Mesenchymal stem cell (in vitro differentiated cells and primary cell): ENCODE measurements at regions not wholly inside any gene's neighbourhood (a gene's known extent, or its start where the extent isn't known, plus 50 kb on each side); places are given as distances from the start of the nearest gene placed in this dataset.
A peak's percentile ranks its signal among the peaks of the same experiment; 100 is the strongest.

Source experiments
- DNase-seq: peaks from one replicate; pipeline ENCODE4 v3.0.0-alpha.2; 2013
- H2AFZ ChIP-seq: one replicate; pipeline ENCODE4 v1.6.1; 2013; ENCODE audit warnings: low read depth, mild to moderate bottlenecking, control low read depth, inconsistent platforms, low read length, moderate library complexity
- H2AK5ac ChIP-seq: 2 replicates; pipeline ENCODE4 v1.6.1; 2013; ENCODE audit warnings: low read length, moderate library complexity, mild to moderate bottlenecking, inconsistent platforms; ENCODE audit not compliant: severe bottlenecking
- H2BK120ac ChIP-seq: one replicate; pipeline ENCODE4 v1.6.1; 2013; ENCODE audit warnings: low read depth, mild to moderate bottlenecking, inconsistent platforms, low read length, moderate library complexity
- H2BK12ac ChIP-seq, 2 experiments: one replicate each; pipeline ENCODE4 v1.6.1; 2013; ENCODE audit warnings: inconsistent platforms in 2 of 2, low read length in 2 of 2, mild to moderate bottlenecking in 2 of 2, moderate library complexity in 2 of 2, control low read depth in 1 of 2
- H2BK15ac ChIP-seq: one replicate; pipeline ENCODE4 v1.6.1; 2013; ENCODE audit warnings: mild to moderate bottlenecking, low read depth, inconsistent platforms; ENCODE audit not compliant: poor library complexity, severe bottlenecking
- H2BK5ac ChIP-seq: 2 replicates; pipeline ENCODE4 v1.6.1; 2013; ENCODE audit warnings: low read depth, mild to moderate bottlenecking, low read length, control low read depth, inconsistent platforms; ENCODE audit not compliant: poor library complexity, severe bottlenecking
- H3K14ac ChIP-seq, 2 experiments: one replicate each; pipeline ENCODE4 v1.6.1; 2013; ENCODE audit warnings: inconsistent platforms in 2 of 2, low read length in 2 of 2, control low read depth in 1 of 2, mild to moderate bottlenecking in 1 of 2, moderate library complexity in 1 of 2
- H3K18ac ChIP-seq, 2 experiments: one replicate each; pipeline ENCODE4 v1.6.1; 2013; ENCODE audit warnings: inconsistent platforms in 2 of 2, low read length in 2 of 2, control low read depth in 1 of 2, low read depth in 1 of 2, mild to moderate bottlenecking in 1 of 2
- H3K23ac ChIP-seq, 2 experiments: one replicate each; pipeline ENCODE4 v1.6.1; 2013; ENCODE audit warnings: inconsistent platforms in 2 of 2, low read length in 2 of 2, mild to moderate bottlenecking in 2 of 2, moderate library complexity in 2 of 2, control low read depth in 1 of 2
- H3K27ac ChIP-seq: 2 replicates; pipeline ENCODE4 v1.5.1; 2013; ENCODE audit warnings: mild to moderate bottlenecking, moderate library complexity, low read length, control low read depth, inconsistent platforms; ENCODE audit not compliant: poor library complexity, severe bottlenecking
- H3K27me3 ChIP-seq, 2 experiments: 2 replicates each; pipeline versions ENCODE4 v1.6.1 to v1.7.0; 2013; ENCODE audit warnings: low read length in 2 of 2, mild to moderate bottlenecking in 2 of 2, moderate library complexity in 2 of 2, control low read depth in 1 of 2, inconsistent platforms in 1 of 2; ENCODE audit not compliant: control insufficient read depth in 1 of 2, insufficient read depth in 1 of 2
- H3K36me3 ChIP-seq, 2 experiments: 2 replicates each; pipeline versions ENCODE4 v1.6.1 to v1.7.0; 2013; ENCODE audit warnings: low read length in 2 of 2, control low read depth in 1 of 2, inconsistent platforms in 1 of 2, low read depth in 1 of 2, mild to moderate bottlenecking in 1 of 2; ENCODE audit not compliant: insufficient read depth in 2 of 2, control insufficient read depth in 1 of 2
- H3K4ac ChIP-seq, 2 experiments: one replicate each; pipeline ENCODE4 v1.6.1; 2013; ENCODE audit warnings: inconsistent platforms in 2 of 2, low read length in 2 of 2, mild to moderate bottlenecking in 2 of 2, moderate library complexity in 2 of 2, control low read depth in 1 of 2, low read depth in 1 of 2
- H3K4me1 ChIP-seq: 2 replicates; pipeline ENCODE4 v1.6.1; 2013; ENCODE audit warnings: low read depth, low read length, control low read depth; ENCODE audit not compliant: control insufficient read depth, insufficient read depth
- H3K4me2 ChIP-seq: 2 replicates; pipeline ENCODE4 v1.6.1; 2013; ENCODE audit warnings: low read length, mild to moderate bottlenecking, inconsistent platforms; ENCODE audit not compliant: poor library complexity, severe bottlenecking
- H3K4me3 ChIP-seq, 2 experiments: 2 replicates each; pipeline versions ENCODE4 v1.5.1 to v1.7.0; 2013; ENCODE audit warnings: low read length in 2 of 2, mild to moderate bottlenecking in 2 of 2, control low read depth in 1 of 2, low read depth in 1 of 2; ENCODE audit not compliant: insufficient read depth in 1 of 2
- H3K79me1 ChIP-seq: replicated peaks from 2 replicates; pipeline ENCODE4 v1.6.1; 2013; ENCODE audit warnings: mild to moderate bottlenecking, control low read depth, low read length, inconsistent platforms; ENCODE audit not compliant: poor library complexity, severe bottlenecking
- H3K9ac ChIP-seq: 2 replicates; pipeline ENCODE4 v1.7.0; 2013; ENCODE audit warnings: mild to moderate bottlenecking, low read length, moderate library complexity
- H3K9me3 ChIP-seq: 2 replicates; pipeline ENCODE4 v1.7.0; 2013; ENCODE audit warnings: mild to moderate bottlenecking, low read length; ENCODE audit not compliant: control insufficient read depth
- H4K8ac ChIP-seq: one replicate; pipeline ENCODE4 v1.6.1; 2013; ENCODE audit warnings: inconsistent platforms, mild to moderate bottlenecking, low read length, moderate library complexity
- H4K91ac ChIP-seq: one replicate; pipeline ENCODE4 v1.6.1; 2013; ENCODE audit warnings: mild to moderate bottlenecking, low read length, inconsistent platforms
- WGBS: methylation state at CpG from one replicate; pipeline ENCODE4 v1.1.7; 2013; ENCODE audit warnings: mixed read lengths; 5-methylcytosine and 5-hydroxymethylcytosine counted together

DNA sequence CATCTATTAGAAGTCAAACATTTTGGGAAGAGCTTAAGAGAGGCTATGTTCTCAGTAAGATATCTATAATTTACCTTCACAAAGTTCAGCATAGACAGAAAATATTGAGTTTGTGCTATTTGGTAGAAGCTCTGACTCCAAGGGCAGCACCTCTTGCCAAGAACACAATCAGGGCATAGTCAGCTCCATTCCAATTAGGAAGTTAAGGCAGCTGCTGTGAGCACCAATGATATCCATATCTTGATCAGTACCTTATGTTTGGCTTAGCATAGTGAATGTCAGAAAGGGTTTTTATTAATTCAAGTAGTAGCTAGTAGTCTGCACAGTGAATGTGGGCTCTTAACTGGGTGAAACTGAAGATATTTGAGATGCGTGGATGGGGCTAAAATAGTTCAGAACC lies 86.4 kb upstream of the SPRED2 start:
- H3K9me3 ChIP-seq = no peaks in the 10 kb centered on the region
- H2AFZ ChIP-seq = no peak overlapping the region
- no peak overlapping the region for H2BK12ac ChIP-seq
- H3K4me2 ChIP-seq = no peak overlapping the region
- no peak overlapping the region for H2BK120ac ChIP-seq
- no peak for DNase-seq
- no peak overlapping the region for H4K91ac ChIP-seq
- no peak overlapping the region for H3K18ac ChIP-seq
- no peak overlapping the region for H3K23ac ChIP-seq
- H3K27me3 ChIP-seq = no peaks in the 10 kb centered on the region
- no peak overlapping the region for H4K8ac ChIP-seq
- H3K4ac ChIP-seq = no peak overlapping the region
- no peak overlapping the region for H3K27ac ChIP-seq
- no peak overlapping the region for H2AK5ac ChIP-seq
- no peaks in the 10 kb centered on the region for H3K36me3 ChIP-seq
- no peak overlapping the region for H3K9ac ChIP-seq
- H3K79me1 ChIP-seq = no peaks in the 10 kb centered on the region
- no peak overlapping the region for H3K14ac ChIP-seq
- H2BK15ac ChIP-seq = no peak overlapping the region
- no peak overlapping the region for H3K4me3 ChIP-seq
- 67% methylated on average over 1 of the region's 1 CpG for WGBS
- no peak overlapping the region for H2BK5ac ChIP-seq
- H3K4me1 ChIP-seq = peaks cover 4% of the 10 kb centered on the region

DNA sequence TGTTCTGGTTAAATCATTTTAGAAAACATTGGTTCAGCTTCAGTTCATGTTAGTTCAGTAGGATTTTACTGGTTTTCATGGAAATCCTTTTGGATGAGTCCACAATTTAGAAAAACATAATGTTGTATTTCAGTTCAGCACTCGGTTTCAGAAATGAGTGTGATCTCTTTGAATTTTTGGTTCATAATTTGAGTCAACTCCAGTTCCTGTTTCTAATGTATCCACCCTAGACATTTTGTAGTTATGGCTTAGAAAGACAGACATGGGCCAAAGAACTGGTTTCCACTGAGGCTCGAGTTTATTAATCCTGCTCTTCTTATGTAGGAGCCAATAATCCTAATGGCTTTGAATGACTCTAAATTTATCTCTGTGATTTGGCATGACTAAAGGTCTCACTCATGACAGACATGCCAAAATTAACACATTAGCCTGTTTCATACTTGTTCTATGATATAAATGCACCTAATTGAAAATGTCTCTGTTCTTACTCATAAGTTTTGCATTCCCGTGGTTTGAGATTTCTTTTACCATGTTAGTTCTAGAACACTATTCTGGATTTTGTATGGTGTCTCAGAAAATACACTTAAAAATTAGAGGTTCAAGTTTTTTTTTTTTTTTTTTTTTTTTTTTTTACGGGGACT lies 82.3 kb upstream of the SPRED2 start:
- H3K27me3 ChIP-seq = no peaks in the 10 kb centered on the region
- no peaks in the 10 kb centered on the region for H3K36me3 ChIP-seq
- no peak overlapping the region for H2BK12ac ChIP-seq
- H3K23ac ChIP-seq = no peak overlapping the region
- H4K91ac ChIP-seq = no peak overlapping the region
- H2BK15ac ChIP-seq = no peak overlapping the region
- 92% methylated on average over 2 of the region's 4 CpGs for WGBS
- H2BK5ac ChIP-seq = no peak overlapping the region
- peak overlapping the region; percentile 41 for H3K27ac ChIP-seq
- H3K9ac ChIP-seq = no peak overlapping the region
- no peak overlapping the region for H3K4ac ChIP-seq
- H3K4me3 ChIP-seq = no peak overlapping the region
- no peak for DNase-seq
- H4K8ac ChIP-seq = no peak overlapping the region
- H3K4me1 ChIP-seq = peaks cover 4% of the 10 kb centered on the region
- no peak overlapping the region for H2BK120ac ChIP-seq
- H3K9me3 ChIP-seq = no peaks in the 10 kb centered on the region
- no peak overlapping the region for H3K4me2 ChIP-seq
- no peaks in the 10 kb centered on the region for H3K79me1 ChIP-seq
- H3K18ac ChIP-seq = no peak overlapping the region
- no peak overlapping the region for H2AFZ ChIP-seq
- no peak overlapping the region for H2AK5ac ChIP-seq
- no peak overlapping the region for H3K14ac ChIP-seq

DNA sequence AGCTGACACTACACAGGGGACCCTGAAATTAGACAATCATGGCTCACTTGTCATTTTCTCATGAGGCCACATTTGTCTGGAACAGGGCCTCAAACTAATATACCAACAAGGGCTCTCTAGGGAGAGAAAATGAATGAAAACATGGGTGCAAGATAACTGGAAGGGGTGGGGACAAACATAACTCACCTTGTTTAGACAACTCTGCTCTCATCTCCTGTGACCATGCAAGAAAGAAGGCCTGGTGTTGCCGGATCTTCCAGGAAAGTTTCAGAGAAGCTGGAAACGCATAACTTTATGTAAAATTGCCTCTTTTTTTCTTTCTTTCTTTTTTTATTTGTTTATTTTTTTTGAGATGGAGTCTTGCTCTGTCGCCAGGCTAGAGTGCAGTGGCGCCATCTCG lies 80.4 kb upstream of the SPRED2 start:
- H2BK120ac ChIP-seq = no peak overlapping the region
- no peak overlapping the region for H4K8ac ChIP-seq
- H2AK5ac ChIP-seq = no peak overlapping the region
- H3K4ac ChIP-seq = no peak overlapping the region
- H3K27ac ChIP-seq = no peak overlapping the region
- no peak overlapping the region for H3K4me3 ChIP-seq
- no peak overlapping the region for H3K18ac ChIP-seq
- H3K9ac ChIP-seq = no peak overlapping the region
- H2BK5ac ChIP-seq = no peak overlapping the region
- no peak overlapping the region for H3K14ac ChIP-seq
- H3K36me3 ChIP-seq = no peaks in the 10 kb centered on the region
- H3K4me1 ChIP-seq = peaks cover 4% of the 10 kb centered on the region
- H3K4me2 ChIP-seq = no peak overlapping the region
- H2BK15ac ChIP-seq = no peak overlapping the region
- H3K9me3 ChIP-seq = no peaks in the 10 kb centered on the region
- H3K27me3 ChIP-seq = no peaks in the 10 kb centered on the region
- H2AFZ ChIP-seq = no peak overlapping the region
- no peak overlapping the region for H4K91ac ChIP-seq
- no peaks in the 10 kb centered on the region for H3K79me1 ChIP-seq
- 93% methylated on average over 3 of the region's 5 CpGs for WGBS
- no peak overlapping the region for H3K23ac ChIP-seq
- no peak for DNase-seq
- no peak overlapping the region for H2BK12ac ChIP-seq

DNA sequence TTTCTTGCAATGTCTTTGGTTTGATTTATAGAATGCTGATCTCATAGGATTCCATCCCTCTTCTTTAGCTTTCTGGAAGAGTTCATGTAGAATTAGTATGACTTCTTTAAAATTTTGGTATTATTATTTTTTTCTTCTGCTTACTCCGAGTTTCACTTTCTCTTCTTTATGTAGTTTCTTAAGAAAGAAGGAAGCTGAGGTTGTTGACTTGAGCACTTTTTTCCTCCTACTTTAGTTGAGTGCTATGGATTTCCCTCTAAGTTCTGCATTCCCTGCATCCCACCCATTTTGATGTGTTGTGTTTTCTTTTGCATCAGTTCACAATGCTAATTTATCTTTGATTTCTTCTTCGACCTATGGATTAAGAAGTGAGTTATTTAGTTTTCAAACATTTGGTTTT lies 78.9 kb upstream of the SPRED2 start:
- Histone ChIP-seq H3K14ac (no peak overlapping the region), H3K27me3 (no peaks in the 10 kb centered on the region), H3K9ac (no peak overlapping the region), H2BK15ac (no peak overlapping the region), H3K36me3 (no peaks in the 10 kb centered on the region), H2BK120ac (no peak overlapping the region), H4K91ac (no peak overlapping the region), H3K4me1 (no peaks in the 10 kb centered on the region), H2AK5ac (no peak overlapping the region), H3K4me3 (no peak overlapping the region), H3K9me3 (no peaks in the 10 kb centered on the region), H2BK12ac (no peak overlapping the region), H4K8ac (no peak overlapping the region), H3K27ac (no peak overlapping the region), H2BK5ac (no peak overlapping the region), H3K23ac (no peak overlapping the region), H3K4ac (no peak overlapping the region), H3K4me2 (no peak overlapping the region), H2AFZ (no peak overlapping the region), H3K79me1 (no peaks in the 10 kb centered on the region), H3K18ac (no peak overlapping the region)
- WGBS = no CpG with 5 or more reads among the region's 2 CpGs
- no peak for DNase-seq
